Mesendoderm (in vitro differentiated cells): ENCODE measurements at regions not wholly inside any gene's neighbourhood (a gene's known extent, or its start where the extent isn't known, plus 50 kb on each side); places are given as distances from the start of the nearest gene placed in this dataset.
A peak's percentile ranks its signal among the peaks of the same experiment; 100 is the strongest.

Experiments used
- DNase-seq: peaks from one replicate; pipeline ENCODE4 v3.0.0; 2013
- H2AK5ac ChIP-seq: 2 replicates; pipeline ENCODE4 v1.6.1; 2013; ENCODE audit warnings: low read length, inconsistent platforms
- H2BK120ac ChIP-seq: 2 replicates; pipeline ENCODE4 v1.6.1; 2013; ENCODE audit warnings: low read depth, mild to moderate bottlenecking, low read length, moderate library complexity, mixed read lengths
- H2BK15ac ChIP-seq: replicated peaks from 2 replicates; pipeline ENCODE4 v1.6.1; 2013; ENCODE audit warnings: low read depth, mild to moderate bottlenecking, moderate library complexity
- H2BK5ac ChIP-seq: 2 replicates; pipeline ENCODE4 v1.6.1; 2013; ENCODE audit warnings: low read length, inconsistent platforms
- H3K18ac ChIP-seq: 2 replicates; pipeline ENCODE4 v1.6.1; 2013; ENCODE audit warnings: mild to moderate bottlenecking, low read length, mixed read lengths
- H3K23ac ChIP-seq: one replicate; pipeline ENCODE4 v1.6.1; 2013; ENCODE audit warnings: low read length
- H3K27ac ChIP-seq: 2 replicates; pipeline ENCODE4 v1.5.1; 2013; ENCODE audit warnings: low read depth, mild to moderate bottlenecking, inconsistent platforms, low read length, moderate library complexity
- H3K27me3 ChIP-seq: 2 replicates; pipeline ENCODE4 v1.6.1; 2013; ENCODE audit warnings: low read length, control low read depth, mild to moderate bottlenecking, inconsistent platforms; ENCODE audit not compliant: insufficient read depth, poor library complexity
- H3K36me3 ChIP-seq: 2 replicates; pipeline ENCODE4 v1.6.1; 2013; ENCODE audit warnings: low read length, inconsistent platforms; ENCODE audit not compliant: control insufficient read depth, insufficient read depth
- H3K4ac ChIP-seq: one replicate; pipeline ENCODE4 v1.6.1; 2013; ENCODE audit warnings: low read depth, mild to moderate bottlenecking, low read length, moderate library complexity
- H3K4me1 ChIP-seq: 2 replicates; pipeline ENCODE4 v1.6.1; 2013; ENCODE audit warnings: low read depth, low read length, inconsistent platforms; ENCODE audit not compliant: control insufficient read depth
- H3K4me2 ChIP-seq: 2 replicates; pipeline ENCODE4 v1.6.1; 2013; ENCODE audit warnings: low read length
- H3K4me3 ChIP-seq: 2 replicates; pipeline ENCODE4 v1.5.1; 2013; ENCODE audit warnings: mild to moderate bottlenecking, low read length
- H3K56ac ChIP-seq: one replicate; pipeline ENCODE4 v1.6.1; 2013; ENCODE audit warnings: low read length
- H3K79me1 ChIP-seq: 2 replicates; pipeline ENCODE4 v1.6.1; 2013; ENCODE audit warnings: low read length, inconsistent platforms
- H3K79me2 ChIP-seq: 2 replicates; pipeline ENCODE4 v1.6.1; 2013; ENCODE audit warnings: mild to moderate bottlenecking, low read length; ENCODE audit not compliant: control insufficient read depth, insufficient read depth
- H3K9ac ChIP-seq: 2 replicates; pipeline ENCODE4 v1.6.1; 2013; ENCODE audit warnings: low read length, inconsistent platforms
- H4K5ac ChIP-seq: one replicate; pipeline ENCODE4 v1.6.1; 2013; ENCODE audit warnings: low read length
- H4K8ac ChIP-seq: one replicate; pipeline ENCODE4 v1.6.1; 2013; ENCODE audit warnings: low read depth, mild to moderate bottlenecking, control low read depth, low read length, moderate library complexity
- WGBS: extraction: QIAGEN DNeasy Blood & Tissue Kit; methylation state at CpG from one replicate; pipeline ENCODE4 v1.1.7; 2013; ENCODE audit warnings: low lambda C conversion rate, missing lambda C conversion rate; ENCODE audit not compliant: insufficient coverage; ENCODE audit errors: extremely low coverage; 5-methylcytosine and 5-hydroxymethylcytosine counted together

DNA sequence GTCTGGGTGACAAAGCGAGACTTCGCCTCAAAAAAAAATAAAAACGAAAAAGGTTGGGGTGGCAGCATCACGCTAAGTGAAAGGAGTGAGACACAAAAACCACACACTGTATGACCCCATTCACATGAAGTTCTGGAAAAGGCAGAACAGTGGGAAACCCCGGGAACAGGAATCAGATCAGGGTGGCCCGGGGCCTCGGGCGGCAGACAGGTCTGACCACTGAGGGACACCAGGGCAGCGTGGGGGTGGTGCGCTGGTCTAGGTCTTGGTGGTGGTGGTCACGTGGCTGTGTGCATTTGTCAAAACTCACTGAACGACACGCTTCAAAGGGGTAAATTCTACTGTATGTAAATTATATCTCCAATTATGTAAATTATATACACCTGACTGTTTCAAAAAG lies 79.7 kb upstream of the PRR20G start:
- Histone ChIP-seq H3K23ac (no peak overlapping the region), H4K8ac (no peak overlapping the region), H3K9ac (no peak overlapping the region), H2BK15ac (no peak overlapping the region), H3K4me3 (no peak overlapping the region), H3K79me2 (no peaks in the 10 kb centered on the region), H3K27me3 (no peaks in the 10 kb centered on the region), H2BK5ac (no peak overlapping the region), H3K36me3 (no peaks in the 10 kb centered on the region), H2BK120ac (no peak overlapping the region), H3K4me2 (no peak overlapping the region), H2AK5ac (no peak overlapping the region), H3K4ac (no peak overlapping the region), H3K18ac (no peak overlapping the region), H3K4me1 (peaks cover 5% of the 10 kb centered on the region), H4K5ac (no peak overlapping the region), H3K27ac (no peak overlapping the region), H3K56ac (no peak overlapping the region), H3K79me1 (no peaks in the 10 kb centered on the region)
- no CpG with 5 or more reads among the region's 13 CpGs for WGBS
- no peak for DNase-seq

DNA sequence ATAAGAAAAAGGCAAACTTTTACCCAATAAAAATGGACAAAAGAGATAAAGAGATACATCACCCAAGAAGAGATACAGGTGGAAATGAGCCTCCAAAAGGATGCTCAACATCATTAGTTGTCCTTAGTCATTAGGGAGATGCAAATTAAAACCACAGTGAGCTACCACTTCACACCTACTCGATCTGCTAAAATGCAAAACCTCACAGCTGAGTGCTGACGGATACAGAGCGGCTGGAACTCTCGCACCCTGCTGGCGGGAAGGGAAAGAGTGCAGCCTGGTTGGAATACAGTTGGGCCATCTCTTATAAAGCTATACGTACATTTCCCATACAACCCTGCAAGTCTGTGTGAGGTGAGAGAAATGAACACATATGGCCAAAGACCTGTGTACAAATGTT lies 78.5 kb upstream of the PRR20G start:
- H3K18ac ChIP-seq: no peak overlapping the region
- H4K5ac ChIP-seq: no peak overlapping the region
- no CpG with 5 or more reads among the region's 6 CpGs for WGBS
- H3K4me2 ChIP-seq: no peak overlapping the region
- DNase-seq: peak; percentile 84
- H2BK120ac ChIP-seq: no peak overlapping the region
- no peaks in the 10 kb centered on the region for H3K79me1 ChIP-seq
- no peak overlapping the region for H3K4me3 ChIP-seq
- no peak overlapping the region for H3K9ac ChIP-seq
- H2BK5ac ChIP-seq: no peak overlapping the region
- H3K79me2 ChIP-seq: no peaks in the 10 kb centered on the region
- no peak overlapping the region for H4K8ac ChIP-seq
- no peak overlapping the region for H3K56ac ChIP-seq
- no peak overlapping the region for H3K23ac ChIP-seq
- H3K4ac ChIP-seq: no peak overlapping the region
- H3K36me3 ChIP-seq: no peaks in the 10 kb centered on the region
- no peak overlapping the region for H2AK5ac ChIP-seq
- H3K27ac ChIP-seq: no peak overlapping the region
- no peaks in the 10 kb centered on the region for H3K27me3 ChIP-seq
- H2BK15ac ChIP-seq: no peak overlapping the region
- peaks cover 5% of the 10 kb centered on the region for H3K4me1 ChIP-seq

DNA sequence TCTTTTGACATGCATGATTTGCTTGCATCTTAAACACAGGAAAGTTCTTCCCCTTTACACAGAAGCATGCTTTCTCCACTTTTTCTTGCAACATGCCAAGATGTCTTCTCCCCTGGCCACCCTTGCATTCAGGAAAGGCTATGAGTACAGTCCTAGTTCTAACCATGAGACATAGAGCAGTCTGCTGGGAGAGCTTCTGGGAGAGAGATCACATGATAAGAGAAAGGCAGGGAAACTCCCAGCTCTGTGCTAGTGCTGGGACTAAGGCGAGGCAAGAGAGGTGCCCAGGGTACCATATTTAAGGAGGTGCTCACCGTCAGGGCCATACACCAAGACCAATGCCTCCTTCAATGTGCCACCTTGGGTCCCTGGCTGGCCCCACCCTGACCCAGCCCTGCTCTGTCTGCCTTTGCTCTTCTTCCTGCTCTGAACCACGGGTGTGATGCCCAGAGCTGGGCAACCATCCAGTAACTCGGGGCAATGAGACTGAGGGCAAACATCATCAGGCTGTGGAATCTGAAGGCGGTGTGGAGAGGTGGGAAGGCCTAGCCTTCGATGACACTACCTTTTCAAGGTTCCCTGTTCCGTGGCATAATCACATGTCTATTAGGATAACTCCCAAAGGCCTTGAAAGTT lies 77.4 kb upstream of the PRR20G start:
- DNase-seq: no peak

DNA sequence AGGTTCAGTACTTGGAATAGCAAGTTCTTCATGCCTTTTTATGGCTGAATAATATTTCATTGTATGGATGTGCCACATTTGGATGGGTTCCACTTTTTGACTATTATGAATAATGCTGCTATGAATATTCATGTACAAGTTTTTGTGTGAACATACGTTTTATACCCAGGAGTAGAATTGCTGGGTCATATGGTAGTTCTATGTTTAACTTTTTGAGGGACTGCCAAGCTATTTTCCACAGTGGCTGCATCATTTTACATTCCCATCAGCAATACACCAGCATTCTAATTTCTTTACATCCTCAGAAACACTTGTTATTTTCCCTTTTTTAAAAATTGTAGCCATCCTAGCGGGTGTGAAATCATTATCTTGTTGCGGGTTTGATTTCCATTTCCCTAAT lies 76.0 kb upstream of the PRR20G start:
- no peak overlapping the region for H3K4me2 ChIP-seq
- H3K4me1 ChIP-seq: peaks cover 5% of the 10 kb centered on the region
- no peak overlapping the region for H3K27ac ChIP-seq
- no peak overlapping the region for H2AK5ac ChIP-seq
- H4K5ac ChIP-seq: no peak overlapping the region
- H3K4ac ChIP-seq: no peak overlapping the region
- WGBS: no CpG with 5 or more reads among the region's 3 CpGs
- H3K56ac ChIP-seq: no peak overlapping the region
- no peak overlapping the region for H3K9ac ChIP-seq
- H2BK5ac ChIP-seq: no peak overlapping the region
- no peak overlapping the region for H2BK15ac ChIP-seq
- H4K8ac ChIP-seq: no peak overlapping the region
- no peak overlapping the region for H3K23ac ChIP-seq
- H3K4me3 ChIP-seq: no peak overlapping the region
- no peak overlapping the region for H3K18ac ChIP-seq
- no peak overlapping the region for H2BK120ac ChIP-seq
- H3K79me1 ChIP-seq: no peaks in the 10 kb centered on the region
- no peak for DNase-seq
- no peaks in the 10 kb centered on the region for H3K36me3 ChIP-seq
- no peaks in the 10 kb centered on the region for H3K27me3 ChIP-seq
- no peaks in the 10 kb centered on the region for H3K79me2 ChIP-seq

More for the DNA sequence above, 77.4 kb upstream of the PRR20G start:
- H3K4me1 ChIP-seq: peaks cover 5% of the 10 kb centered on the region
- no peak overlapping the region for H4K8ac ChIP-seq
- H3K79me2 ChIP-seq: no peaks in the 10 kb centered on the region
- H3K56ac ChIP-seq: no peak overlapping the region
- no peaks in the 10 kb centered on the region for H3K27me3 ChIP-seq
- H2AK5ac ChIP-seq: no peak overlapping the region
- H3K18ac ChIP-seq: no peak overlapping the region
- H3K36me3 ChIP-seq: no peaks in the 10 kb centered on the region
- no peaks in the 10 kb centered on the region for H3K79me1 ChIP-seq
- no peak overlapping the region for H2BK15ac ChIP-seq
- H3K9ac ChIP-seq: no peak overlapping the region
- no peak overlapping the region for H4K5ac ChIP-seq
- no peak overlapping the region for H3K4ac ChIP-seq
- H2BK5ac ChIP-seq: no peak overlapping the region
- WGBS: no CpG with 5 or more reads among the region's 7 CpGs
- no peak overlapping the region for H2BK120ac ChIP-seq
- H3K27ac ChIP-seq: no peak overlapping the region
- no peak overlapping the region for H3K23ac ChIP-seq
- no peak overlapping the region for H3K4me2 ChIP-seq
- no peak overlapping the region for H3K4me3 ChIP-seq

- H3K4me3 ChIP-seq: no peak overlapping the region
- no peak overlapping the region for H3K23ac ChIP-seq
- H2AK5ac ChIP-seq: no peak overlapping the region
- H3K79me1 ChIP-seq: no peaks in the 10 kb centered on the region
- DNase-seq: no peak
- no peak overlapping the region for H2BK5ac ChIP-seq
- WGBS: no CpG with 5 or more reads among the region's 13 CpGs
- no peak overlapping the region for H3K27ac ChIP-seq
- H3K4me1 ChIP-seq: peaks cover 5% of the 10 kb centered on the region
- no peaks in the 10 kb centered on the region for H3K79me2 ChIP-seq
- no peak overlapping the region for H4K5ac ChIP-seq
- H3K56ac ChIP-seq: no peak overlapping the region
- no peak overlapping the region for H4K8ac ChIP-seq
- H3K18ac ChIP-seq: no peak overlapping the region
- no peak overlapping the region for H3K4ac ChIP-seq
- H2BK120ac ChIP-seq: no peak overlapping the region
- H3K9ac ChIP-seq: no peak overlapping the region
- H3K27me3 ChIP-seq: no peaks in the 10 kb centered on the region
- H2BK15ac ChIP-seq: no peak overlapping the region
- H3K36me3 ChIP-seq: no peaks in the 10 kb centered on the region
- H3K4me2 ChIP-seq: no peak overlapping the region
Observed at GRCh38 chr3:127363171-127363570, 75.3 kb upstream of the PRR20G start.

GRCh38 chr3:127360647-127361046 lies 72.8 kb upstream of the PRR20G start:
- no peak for DNase-seq
- H3K4me2 ChIP-seq: no peak overlapping the region
- H3K18ac ChIP-seq: no peak overlapping the region
- no peak overlapping the region for H4K8ac ChIP-seq
- no peak overlapping the region for H3K9ac ChIP-seq
- H3K27ac ChIP-seq: no peak overlapping the region
- H2BK120ac ChIP-seq: no peak overlapping the region
- no peak overlapping the region for H3K56ac ChIP-seq
- no peak overlapping the region for H4K5ac ChIP-seq
- no peaks in the 10 kb centered on the region for H3K79me2 ChIP-seq
- no peak overlapping the region for H2BK5ac ChIP-seq
- H3K27me3 ChIP-seq: no peaks in the 10 kb centered on the region
- H3K36me3 ChIP-seq: no peaks in the 10 kb centered on the region
- no peak overlapping the region for H2BK15ac ChIP-seq
- no peak overlapping the region for H3K23ac ChIP-seq
- no peak overlapping the region for H3K4me3 ChIP-seq
- no peaks in the 10 kb centered on the region for H3K4me1 ChIP-seq
- no CpG with 5 or more reads among the region's 7 CpGs for WGBS
- H3K4ac ChIP-seq: no peak overlapping the region
- no peak overlapping the region for H2AK5ac ChIP-seq
- H3K79me1 ChIP-seq: no peaks in the 10 kb centered on the region
